ENCODE measurements at regions not wholly inside any gene's neighbourhood (a gene's known extent, or its start where the extent isn't known, plus 50 kb on each side); places are given as distances from the start of the nearest gene placed in this dataset.

DNA sequence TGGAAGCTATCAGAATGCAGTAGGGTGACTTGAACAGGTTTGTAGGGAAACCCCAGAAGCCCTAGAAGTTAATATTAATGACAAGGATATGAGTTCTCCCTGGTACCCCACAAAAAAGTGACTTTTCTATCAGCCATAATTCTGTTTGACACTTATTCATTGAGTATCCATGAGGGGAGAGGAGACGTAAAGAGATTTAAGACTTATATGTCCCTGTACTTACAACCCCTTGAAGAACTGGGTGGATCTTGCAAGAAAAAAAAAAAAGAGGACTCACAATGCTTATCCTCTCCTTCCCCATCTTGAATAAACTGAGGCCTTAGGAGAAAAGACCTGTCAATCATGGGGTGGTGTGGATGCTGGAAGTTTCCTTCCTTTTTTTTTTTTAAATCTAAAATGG is 203.5 kb downstream of the CBLN1 start:
- DNase-seq (ENCODE audit: low spot score), result no peak

DNA sequence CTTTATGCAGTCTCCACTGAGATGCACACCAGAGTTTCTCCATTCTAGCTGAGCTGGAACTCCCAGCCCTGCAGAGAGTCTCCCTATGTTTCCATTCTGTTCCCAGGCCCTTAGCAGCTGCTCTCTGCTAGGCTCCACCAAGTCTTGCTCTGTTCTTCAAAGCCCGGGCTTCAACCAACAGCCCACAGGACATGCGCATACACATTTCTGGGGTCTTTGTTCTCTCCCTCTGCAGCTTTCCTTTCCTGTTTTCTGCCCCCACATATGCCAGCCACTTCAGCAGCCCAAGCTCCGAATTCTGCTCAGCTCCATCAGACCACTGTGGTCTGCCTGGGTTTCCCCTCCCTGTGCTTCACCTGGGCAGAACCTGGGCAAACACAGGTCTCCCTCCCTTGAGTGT is 205.9 kb downstream of the CBLN1 start:
- no peak for DNase-seq (ENCODE audit: low spot score)

DNA sequence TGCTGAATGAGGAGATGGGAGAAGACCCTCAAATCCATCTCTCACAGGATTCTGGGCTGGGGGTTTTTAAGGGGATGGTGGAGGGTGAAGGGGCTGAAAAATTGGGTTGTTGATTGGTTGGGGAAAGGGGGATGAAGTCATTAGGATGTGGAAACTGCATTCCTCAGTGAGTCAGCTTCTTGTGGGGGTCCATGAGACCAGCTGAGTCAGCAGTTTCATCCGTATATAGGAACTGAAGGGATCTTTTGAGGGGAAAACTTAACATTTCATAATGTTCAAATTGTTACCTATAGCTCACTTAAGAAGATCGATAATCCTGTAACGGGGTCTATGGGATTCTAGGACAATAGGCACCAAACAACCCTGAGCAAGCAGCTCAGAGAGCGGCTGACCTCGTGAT is 213.4 kb downstream of the CBLN1 start:
- DNase-seq (ENCODE audit: low spot score), result no peak

DNA sequence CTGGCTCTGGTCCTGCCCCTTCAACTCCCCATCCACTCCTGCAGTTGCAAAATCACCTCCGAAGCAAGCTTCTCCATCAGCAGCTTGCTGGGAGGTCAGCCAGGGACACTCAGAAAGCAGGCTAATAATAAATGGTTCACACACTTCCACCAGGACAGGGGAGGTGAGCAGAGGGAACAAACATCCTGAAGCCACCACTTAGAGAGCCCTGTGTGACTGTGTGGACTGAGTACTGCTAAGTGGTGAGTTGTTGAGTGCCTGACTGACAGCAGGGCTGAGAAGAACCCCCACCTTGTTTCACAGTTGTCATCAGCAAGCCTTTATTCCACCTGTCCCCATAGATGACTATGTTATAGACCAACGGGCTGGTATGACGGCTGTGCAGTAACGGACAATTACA is 213.9 kb downstream of the CBLN1 start:
- DNase-seq (ENCODE audit: low spot score), result no peak

DNA sequence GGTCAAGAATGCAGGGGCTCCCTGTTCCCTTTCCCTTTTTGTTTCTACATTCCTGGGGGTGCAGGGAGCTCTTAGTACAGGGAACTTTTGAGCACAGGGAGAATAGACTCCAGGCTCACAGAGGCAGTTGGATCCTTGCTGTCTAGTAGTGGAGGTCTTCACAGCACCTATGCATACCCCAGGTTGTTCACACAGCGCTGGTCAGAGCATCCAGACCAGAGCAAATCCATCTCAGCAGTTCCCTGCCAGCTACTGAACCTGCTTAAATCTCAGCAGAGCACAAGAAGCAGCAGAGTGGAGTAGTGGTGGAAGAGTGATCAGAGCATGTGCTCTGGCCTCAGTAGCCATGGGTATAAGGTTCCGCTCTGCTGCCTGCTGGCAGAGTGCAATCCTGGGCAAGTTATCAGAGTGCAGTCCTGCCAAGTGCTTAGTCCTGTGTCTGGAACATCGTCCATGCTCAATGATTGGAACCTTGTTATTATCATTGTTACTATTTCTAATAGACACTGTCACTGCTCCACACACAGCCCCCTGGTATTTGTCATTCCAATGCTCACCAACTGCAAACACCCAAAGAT is 220.4 kb downstream of the CBLN1 start:
- no peak for DNase-seq (ENCODE audit: low spot score)

DNA sequence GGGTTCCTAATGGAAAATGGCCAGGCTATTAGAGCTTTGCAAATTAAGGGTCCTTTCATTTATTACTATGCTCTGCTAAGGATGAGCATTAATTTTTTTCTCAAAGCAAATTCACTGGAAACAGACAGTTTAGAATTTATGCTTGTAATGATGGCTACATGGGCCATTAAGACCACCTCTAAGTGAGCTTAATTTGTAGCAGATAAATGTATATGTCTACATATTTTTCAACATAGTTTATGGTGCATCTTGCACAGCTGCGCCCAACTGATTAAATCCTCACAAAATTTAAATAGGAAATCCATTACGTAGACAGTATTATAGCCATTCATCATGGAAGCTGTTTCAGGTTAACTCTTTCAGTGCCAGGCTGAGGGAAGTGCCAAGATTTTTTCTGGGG is 220.9 kb downstream of the CBLN1 start:
- no peak for DNase-seq (ENCODE audit: low spot score)

DNA sequence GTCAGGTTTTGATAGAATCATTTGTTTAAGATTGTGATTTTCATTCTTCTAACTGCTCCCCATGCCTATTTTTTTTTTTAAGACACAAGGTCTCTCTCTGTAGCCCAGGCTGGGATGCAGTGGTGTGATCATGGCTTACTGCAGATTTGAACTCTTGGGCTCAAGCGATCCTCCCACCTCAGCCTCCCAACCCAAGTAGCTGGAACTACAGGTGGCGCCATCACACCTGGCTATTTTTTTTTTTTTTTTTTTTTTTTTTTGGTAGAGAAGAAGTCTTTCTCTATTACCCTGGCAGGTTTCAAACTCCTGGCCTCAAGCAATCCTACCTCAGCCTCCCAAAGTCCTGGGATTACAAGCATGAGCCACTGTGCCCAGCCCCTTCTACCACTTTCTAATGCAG is 223.3 kb downstream of the CBLN1 start:
- no peak for DNase-seq (ENCODE audit: low spot score)

DNA sequence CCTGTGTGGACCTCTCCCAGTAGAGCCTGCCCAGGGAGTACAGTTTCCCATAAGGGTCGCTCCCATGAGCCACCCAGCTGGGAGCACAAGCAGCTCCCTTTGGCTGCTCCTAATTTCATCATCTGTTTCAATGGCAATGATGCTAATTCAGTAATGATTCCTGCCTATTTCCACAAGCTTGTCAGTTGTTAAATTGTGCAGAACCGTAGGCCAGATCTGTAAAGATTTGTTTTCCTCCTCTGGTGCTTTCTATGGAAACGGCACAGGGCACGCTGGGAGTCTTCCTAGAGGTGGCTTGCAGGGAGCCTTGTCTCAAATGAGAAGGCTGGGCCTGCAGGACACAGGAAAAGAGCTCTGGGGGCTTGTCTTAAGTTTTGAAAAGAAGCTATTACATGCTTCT is 223.7 kb downstream of the CBLN1 start:
- no peak for DNase-seq (ENCODE audit: low spot score)

DNA sequence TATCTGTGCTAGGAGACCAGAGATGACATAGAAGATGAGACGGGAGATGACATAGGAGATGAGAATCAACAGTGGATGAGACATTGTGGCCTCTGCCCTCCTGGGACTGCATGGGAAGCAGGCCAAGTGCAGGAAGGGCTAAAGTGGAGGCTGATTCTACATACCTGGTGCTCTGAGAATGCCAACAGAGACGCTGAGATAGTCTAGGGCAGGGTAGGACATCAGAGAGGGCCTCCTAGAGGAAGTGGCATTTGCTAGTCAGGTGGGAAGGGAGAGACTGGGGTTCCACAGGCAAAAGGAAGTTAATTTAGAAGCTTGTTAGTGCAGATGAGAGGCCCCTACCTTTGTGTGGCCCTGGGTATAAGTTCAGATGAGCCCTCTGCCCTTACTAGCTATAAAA is 224.2 kb downstream of the CBLN1 start:
- no peak for DNase-seq (ENCODE audit: low spot score)

DNA sequence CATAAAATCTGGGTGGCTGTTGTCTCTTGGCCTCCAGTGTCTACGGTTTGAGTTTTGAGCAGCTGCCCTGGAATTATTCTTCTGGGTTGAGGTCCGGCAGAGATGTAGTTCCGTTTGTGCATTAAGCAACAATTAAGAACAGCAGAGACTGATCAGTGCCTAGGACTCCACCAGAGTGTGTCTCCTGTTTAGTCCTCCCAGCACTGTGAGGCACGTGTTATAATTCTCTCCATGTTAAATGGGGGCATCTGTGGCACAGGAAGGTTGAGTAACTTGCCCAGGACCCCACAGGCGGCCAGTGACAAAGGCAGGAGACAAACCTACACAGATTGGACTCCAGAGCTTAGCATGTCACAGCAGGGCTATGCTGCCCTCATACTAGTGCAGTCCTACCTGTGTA is 225.1 kb downstream of the CBLN1 start:
- DNase-seq (ENCODE audit: low spot score), result no peak

DNA sequence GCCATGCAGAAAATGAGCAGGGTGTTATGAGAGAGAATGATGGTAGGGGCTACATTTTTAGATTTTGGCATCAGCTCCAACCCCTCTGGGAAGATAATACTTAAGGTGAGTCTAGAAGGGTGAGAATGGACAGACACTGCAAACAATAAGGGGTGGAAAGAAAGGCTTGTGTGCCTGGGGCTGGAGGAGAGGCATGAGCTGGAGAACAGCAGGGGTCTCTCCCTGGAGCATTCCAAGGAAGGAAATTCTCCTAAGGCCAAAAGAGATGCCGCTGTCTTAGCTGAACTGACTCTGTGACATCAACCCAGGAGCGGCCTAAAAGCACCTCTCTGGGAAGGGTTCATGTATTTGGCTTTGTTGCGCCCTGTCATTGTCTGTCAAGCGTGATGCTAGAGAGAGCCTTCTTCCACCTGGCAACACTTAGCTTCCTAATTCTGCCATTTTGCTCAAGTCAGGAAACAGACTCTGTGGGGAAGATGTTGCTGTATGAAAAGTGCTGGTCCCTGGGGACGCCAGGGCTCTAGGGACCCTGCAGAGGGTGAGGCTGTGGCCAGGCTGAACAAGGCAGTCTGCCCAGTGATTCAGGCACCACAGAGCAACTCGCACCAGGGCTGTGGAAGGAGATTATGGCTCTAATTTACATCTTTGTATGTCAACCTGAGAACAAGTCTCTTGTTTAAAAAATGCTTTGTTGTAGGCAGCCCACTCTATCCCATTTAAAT is 225.7 kb downstream of the CBLN1 start:
- no peak for DNase-seq (ENCODE audit: low spot score)

DNA sequence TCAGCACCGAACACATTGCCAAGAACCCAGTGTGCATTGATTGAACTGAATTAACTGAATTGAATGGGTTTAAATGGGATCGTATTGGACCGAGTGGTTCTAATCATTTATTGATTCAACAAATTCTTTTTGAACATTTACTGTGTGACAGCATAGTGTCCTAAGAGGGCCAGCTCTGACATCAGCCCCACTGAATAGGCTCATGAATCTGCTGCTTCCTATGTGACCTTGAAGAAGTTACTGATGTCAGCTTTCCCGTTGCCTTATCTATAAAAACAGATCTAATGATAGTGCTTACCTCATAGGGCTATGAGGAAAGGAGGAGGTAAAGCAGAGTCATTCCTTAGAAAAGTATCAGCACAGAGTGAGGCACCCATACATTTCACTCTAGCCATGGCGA is 226.3 kb downstream of the CBLN1 start:
- no peak for DNase-seq (ENCODE audit: low spot score)

DNA sequence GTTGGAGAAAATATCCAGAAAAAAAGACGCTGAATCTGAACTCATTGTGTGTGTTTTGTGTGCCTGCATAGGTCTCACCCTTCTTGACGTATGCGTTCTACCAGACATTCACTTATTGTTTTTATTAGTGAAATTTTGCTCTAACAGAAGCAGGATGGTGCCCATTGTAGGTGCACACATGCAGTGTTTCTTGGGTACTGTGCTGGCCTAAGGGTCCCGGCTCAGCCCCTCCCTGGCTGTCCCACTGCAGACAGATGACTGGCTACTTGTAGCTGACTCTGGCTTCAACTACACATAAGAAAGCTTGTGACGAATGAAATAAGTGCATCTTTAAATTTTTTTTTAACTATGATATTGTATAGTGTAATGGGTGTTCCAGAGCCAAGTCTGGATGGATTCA is 227.0 kb downstream of the CBLN1 start:
- DNase-seq (ENCODE audit: low spot score), result no peak

DNA sequence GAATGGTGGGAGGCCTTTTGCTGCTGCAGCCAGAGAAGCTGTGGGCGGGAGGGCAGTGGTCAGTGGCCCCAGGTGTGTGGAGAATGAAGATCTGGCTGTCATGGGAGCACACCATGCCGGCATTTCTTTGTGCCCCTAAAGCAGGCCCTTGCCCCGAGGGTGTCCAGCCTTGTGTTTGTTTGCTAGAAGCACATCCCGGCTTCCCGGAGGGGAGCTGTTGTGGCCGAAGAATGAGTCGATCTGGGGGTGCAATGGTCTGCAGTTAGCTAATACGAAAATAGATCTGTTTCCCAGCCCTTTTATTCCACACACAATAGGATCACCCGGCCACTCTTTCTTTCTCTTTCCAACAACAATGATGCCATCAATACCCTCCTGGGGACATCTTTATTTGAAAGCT is 228.8 kb downstream of the CBLN1 start:
- DNase-seq (ENCODE audit: low spot score), result no peak

DNA sequence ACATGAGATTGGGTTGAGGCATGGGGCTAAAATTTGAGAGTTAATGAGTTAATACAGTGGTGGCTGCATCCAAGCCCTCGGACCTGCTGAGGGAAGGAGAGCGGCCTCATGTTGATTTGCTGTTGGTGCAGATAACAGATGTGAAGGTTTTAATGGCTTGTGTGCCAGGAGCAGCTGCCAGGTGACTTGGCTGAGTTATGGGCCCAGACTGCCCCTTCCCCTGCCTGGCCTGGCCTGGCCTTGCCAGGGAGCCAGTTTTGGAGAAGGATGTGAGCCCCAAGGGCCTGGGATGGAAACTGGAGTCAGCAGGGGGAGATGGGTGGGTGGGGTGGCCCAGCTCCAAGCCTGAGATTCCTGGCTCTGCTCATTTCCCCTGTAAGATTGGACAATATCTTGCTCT is 230.1 kb downstream of the CBLN1 start:
- no peak for DNase-seq (ENCODE audit: low spot score)

DNA sequence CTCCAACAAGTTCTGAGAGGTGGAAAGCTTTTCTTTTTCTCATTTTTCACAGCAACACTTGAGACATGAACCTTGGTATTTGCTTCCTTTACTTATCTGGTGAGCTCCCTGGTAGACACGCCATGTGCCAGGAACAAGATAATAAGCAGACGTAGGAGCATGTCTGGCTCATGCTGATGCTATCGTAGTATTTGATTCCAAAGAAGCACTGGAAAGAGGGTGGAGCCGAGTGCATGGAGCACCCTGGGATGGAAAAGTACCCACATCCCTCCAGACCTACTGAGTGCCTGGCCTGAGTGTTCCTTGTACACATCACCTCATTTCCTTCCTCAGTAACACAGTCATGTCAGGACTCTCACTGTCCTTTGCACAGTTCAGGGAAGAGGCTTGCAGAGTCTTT is 231.0 kb downstream of the CBLN1 start:
- no peak for DNase-seq (ENCODE audit: low spot score)

DNA sequence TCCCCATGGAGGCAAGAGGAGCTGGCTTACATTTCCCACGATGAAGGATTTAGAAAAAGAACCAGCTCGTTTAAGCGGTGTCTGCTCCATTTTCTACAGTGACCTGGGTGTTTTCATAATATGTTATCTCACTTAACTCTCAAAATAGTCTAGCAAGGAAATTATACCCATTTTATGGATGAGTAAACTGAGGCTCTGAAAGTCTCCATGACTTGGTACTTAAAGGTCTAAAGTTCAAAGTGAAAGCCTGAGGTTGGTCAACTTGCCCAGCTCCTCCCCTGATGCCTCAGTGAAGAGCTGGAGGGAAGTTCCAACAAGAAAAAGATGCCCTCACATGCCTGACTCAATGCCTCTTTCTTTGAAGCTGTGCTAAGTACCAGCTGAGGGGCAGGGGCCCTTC is 232.0 kb downstream of the CBLN1 start:
- DNase-seq (ENCODE audit: low spot score), result no peak

DNA sequence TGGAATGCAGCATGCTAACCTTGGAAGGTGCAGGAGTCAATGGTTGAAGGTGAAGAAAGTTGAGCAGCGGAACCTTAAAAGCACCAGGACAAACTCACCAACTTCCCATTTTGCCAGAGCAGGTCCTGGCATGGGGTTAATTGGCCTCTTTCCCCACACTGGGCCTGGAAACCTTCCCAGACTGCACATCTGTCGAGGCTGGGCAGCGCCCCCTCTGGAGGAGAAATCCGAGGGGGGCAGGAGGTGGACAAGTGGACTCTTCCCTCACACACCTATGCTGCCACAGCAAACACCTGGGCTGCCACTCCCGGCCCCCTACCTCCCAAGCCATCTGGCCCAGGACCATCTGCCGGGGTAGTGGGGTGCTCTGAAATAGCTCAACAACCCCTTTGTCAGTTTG is 232.4 kb downstream of the CBLN1 start:
- DNase-seq (ENCODE audit: low spot score), result no peak

DNA sequence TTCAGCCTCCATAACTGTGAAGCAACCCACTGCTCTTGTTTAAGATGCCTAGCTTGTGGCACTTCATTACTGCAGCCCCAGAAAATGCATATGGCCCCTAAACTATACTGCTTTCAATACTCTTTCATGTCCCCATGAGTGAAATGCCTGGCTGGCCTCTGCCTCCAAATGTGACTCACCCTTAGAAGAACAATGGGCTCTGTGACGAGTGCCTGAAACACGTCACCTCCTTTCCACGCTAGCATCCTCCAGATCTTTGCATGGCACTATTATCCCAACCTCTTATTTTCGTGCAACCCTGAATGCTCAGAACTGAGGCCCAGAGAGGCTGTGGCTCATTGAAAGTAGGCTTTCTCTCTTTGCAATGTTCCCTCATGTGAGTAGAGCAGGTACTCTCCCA is 233.1 kb downstream of the CBLN1 start:
- DNase-seq (ENCODE audit: low spot score), result no peak

DNA sequence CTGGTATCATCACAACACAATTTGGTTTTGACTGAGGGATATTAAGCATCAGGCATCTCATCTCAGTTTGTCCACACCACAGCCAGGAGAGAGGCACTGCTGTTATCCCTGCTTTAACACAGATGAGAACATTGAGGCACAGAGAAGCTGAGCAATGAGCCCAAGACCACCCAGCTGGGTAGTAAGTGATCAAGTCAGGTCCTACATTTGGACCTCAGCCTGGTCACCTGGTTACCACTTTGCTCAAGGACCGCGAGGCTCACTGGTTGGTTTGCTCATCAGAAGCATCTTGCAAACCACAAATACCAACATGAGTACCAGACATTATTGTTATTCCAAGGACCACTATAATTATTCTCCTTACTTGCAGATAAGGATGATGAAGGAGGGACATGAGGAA is 245.5 kb downstream of the CBLN1 start:
- no peak for DNase-seq (ENCODE audit: low spot score)

DNA sequence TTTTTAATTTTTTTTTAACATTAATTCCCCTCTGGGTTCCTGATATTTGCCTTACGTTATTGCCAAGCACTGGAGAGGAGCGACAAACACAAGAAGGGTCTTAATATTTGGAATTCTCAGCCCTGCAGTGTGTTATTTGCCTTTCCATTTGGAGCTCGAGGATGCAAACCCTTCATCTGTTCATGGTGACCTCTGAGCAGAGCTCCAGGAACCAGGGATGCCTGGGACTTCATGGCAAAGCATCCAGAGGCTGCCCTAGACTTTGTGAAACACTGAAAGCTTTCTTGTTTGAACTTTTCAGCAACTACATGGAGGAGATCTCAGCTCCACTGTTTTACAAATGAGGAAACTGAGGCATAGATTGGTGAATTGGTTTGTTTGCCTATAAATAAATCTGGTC is 254.2 kb downstream of the CBLN1 start:
- no peak for DNase-seq (ENCODE audit: low spot score)

DNA sequence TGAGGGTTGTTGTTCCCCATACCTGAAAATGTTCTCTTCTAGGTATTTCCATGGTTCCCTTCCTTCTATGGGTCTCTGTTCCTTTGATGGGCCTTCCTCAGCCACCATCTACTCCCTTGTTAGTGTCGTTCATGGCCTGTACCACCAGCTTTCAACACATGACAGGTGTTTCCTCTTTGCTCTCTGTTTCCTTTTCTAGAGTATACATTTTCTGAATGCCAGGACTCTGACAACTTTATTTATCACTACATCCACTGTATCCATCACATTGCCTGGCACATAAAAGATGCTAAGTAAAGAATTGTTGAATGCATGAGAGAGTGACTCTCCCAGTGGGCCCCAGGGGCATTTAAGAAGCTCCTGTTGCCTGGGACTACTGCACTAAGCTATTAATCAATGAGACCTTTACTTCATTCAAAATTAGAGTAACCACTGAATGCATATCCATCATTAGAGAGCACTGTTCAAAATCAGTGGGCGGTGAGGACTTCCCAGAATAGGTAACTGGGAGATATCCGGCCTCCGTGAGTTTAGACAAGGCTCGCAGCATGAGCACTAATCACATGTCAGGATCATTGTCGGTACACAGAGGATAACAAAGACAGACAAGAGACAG is 255.0 kb downstream of the CBLN1 start:
- DNase-seq (ENCODE audit: low spot score), result no peak

DNA sequence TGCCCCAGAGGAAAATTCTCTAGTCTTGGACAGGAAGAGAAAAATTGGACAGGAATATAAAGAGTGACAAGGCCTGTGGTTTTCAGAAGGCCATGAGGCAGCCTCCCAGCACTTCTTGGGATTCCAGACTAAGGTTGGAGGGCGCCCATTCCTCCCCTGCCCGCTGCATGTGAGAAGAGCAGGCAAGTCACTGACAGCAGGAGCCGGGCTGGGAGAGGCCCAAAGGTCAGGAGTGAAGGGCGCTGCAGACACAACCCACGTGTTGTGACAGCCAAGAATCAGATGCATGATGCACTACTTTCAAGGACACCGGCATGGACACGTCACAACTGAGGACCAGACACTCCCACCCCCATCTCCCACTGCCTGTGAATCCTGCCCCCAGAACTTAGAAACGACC is 256.7 kb downstream of the CBLN1 start:
- DNase-seq (ENCODE audit: low spot score), result no peak

DNA sequence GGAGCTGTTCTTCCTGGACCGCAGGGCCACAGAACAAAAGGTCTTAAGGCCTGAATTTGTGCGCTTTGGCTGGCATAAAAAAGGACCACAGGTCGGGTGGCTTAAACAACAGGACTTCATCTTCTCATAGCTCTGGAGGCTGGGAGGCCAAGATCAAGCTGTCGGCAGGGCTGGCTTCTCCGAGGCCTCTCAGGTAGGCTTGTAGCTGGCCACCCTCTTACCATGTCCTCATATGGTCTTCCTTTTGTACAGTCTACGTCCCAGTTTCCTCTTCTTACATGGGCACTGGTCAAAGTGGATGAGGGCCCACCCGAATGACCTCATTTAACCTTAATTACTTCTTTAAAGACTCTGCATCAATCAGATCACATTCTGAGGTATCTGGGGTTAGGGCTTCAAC is 257.6 kb downstream of the CBLN1 start:
- DNase-seq (ENCODE audit: low spot score), result no peak
